SK-N-SH (cell line): ENCODE measurements at regions not wholly inside any gene's neighbourhood (a gene's known extent, or its start where the extent isn't known, plus 50 kb on each side); places are given as distances from the start of the nearest gene placed in this dataset.

Source experiments
- CTCF ChIA-PET: fragments of 300-600, 350-600 bp; formaldehyde crosslinking; extraction: SDS; loops from one replicate; lab custom pipeline; 2021; lab: Yijun Ruan, JAX
- POLR2A ChIA-PET: fragments of 350-600 bp; sonication (Branson Sonifier 250); formaldehyde crosslinking; extraction: SDS; loops from one replicate; lab custom pipeline; 2020; ENCODE audit warnings: antibody characterized with exemption, inconsistent platforms; lab: Yijun Ruan, JAX
- DNase-seq: peaks from one replicate; pipeline ENCODE4 v3.0.0; 2012
- H2AFZ ChIP-seq: fragments of 200-600 bp; sonication (generic); 2 replicates; pipeline ENCODE4 v1.8.1; 2016; ENCODE audit warnings: antibody characterized with exemption, mild to moderate bottlenecking, low read depth
- H3F3A ChIP-seq: fragments of 200-600 bp; sonication (generic); replicated peaks from 2 replicates; pipeline ENCODE3; 2016; ENCODE audit warnings: antibody characterized with exemption, mild to moderate bottlenecking; ENCODE audit not compliant: insufficient read depth
- H3K27ac ChIP-seq, 2 experiments: fragments of 200-500 bp in 1 of 2; fragments of 200-600 bp in 1 of 2; sonication (Bioruptor generic) in 1 of 2; sonication (generic), shearing (Covaris generic) in 1 of 2; 2 replicates each; pipeline versions ENCODE4 v1.5.1 to v1.6.1; 2014 to 2016; ENCODE audit warnings: low read depth in 2 of 2, inconsistent platforms in 1 of 2, low read length in 1 of 2, mild to moderate bottlenecking in 1 of 2, mixed read lengths in 1 of 2
- H3K27me3 ChIP-seq: fragments of 200-600 bp; sonication (generic), shearing (Covaris generic); 2 replicates; pipeline ENCODE4 v1.6.1; 2016; ENCODE audit warnings: mixed run types; ENCODE audit not compliant: insufficient read depth
- H3K36me3 ChIP-seq, 2 experiments: fragments of 200-500 bp in 1 of 2; fragments of 200-600 bp in 1 of 2; sonication (Bioruptor generic) in 1 of 2; sonication (generic) in 1 of 2; replicated peaks in 1 of 2; 2 replicates each; pipeline versions ENCODE3 to v1.5.1; 2014 to 2016; ENCODE audit warnings: low read length in 1 of 2, mild to moderate bottlenecking in 1 of 2; ENCODE audit not compliant: insufficient read depth in 2 of 2, control insufficient read depth in 1 of 2
- H3K4me1 ChIP-seq, 2 experiments: fragments of 200-500 bp in 1 of 2; fragments of 200-600 bp in 1 of 2; sonication (Bioruptor generic) in 1 of 2; sonication (generic), shearing (Covaris generic) in 1 of 2; 2 replicates each; pipeline versions ENCODE4 v1.5.1 to v1.6.1; 2014 to 2016; ENCODE audit warnings: low read depth in 1 of 2, low read length in 1 of 2, mixed run types in 1 of 2; ENCODE audit not compliant: insufficient read depth in 2 of 2, control insufficient read depth in 1 of 2
- H3K4me2 ChIP-seq: fragments of 200-600 bp; sonication (generic), shearing (Covaris generic); 2 replicates; pipeline ENCODE4 v1.6.1; 2017; ENCODE audit warnings: mixed run types
- H3K4me3 ChIP-seq, 2 experiments: fragments of 200-500 bp in 1 of 2; fragments of 200-600 bp in 1 of 2; sonication (Bioruptor generic) in 1 of 2; sonication (generic), shearing (Covaris generic) in 1 of 2; 2 replicates each; pipeline versions ENCODE4 v1.5.1 to v1.8.1; 2014 to 2016; ENCODE audit warnings: low read depth in 2 of 2, inconsistent platforms in 1 of 2, low read length in 1 of 2, mild to moderate bottlenecking in 1 of 2, mixed read lengths in 1 of 2, moderate library complexity in 1 of 2
- H3K79me2 ChIP-seq: fragments of 200-600 bp; sonication (generic); 2 replicates; pipeline ENCODE4 v1.8.1; 2017; ENCODE audit warnings: mild to moderate bottlenecking; ENCODE audit not compliant: insufficient read depth
- H3K9ac ChIP-seq: fragments of 200-600 bp; sonication (generic); 2 replicates; pipeline ENCODE4 v1.6.1; 2017; ENCODE audit warnings: mixed run types
- H3K9me2 ChIP-seq: fragments of 200-600 bp; sonication (generic); 2 replicates; pipeline ENCODE4 v1.6.1; 2017; ENCODE audit warnings: mixed run types
- H3K9me3 ChIP-seq: fragments of 200-600 bp; sonication (generic); 2 replicates; pipeline ENCODE4 v1.6.1; 2017; ENCODE audit warnings: mixed run types, mild to moderate bottlenecking, moderate library complexity
- H4K20me1 ChIP-seq: fragments of 200-600 bp; sonication (generic); 2 replicates; pipeline ENCODE4 v1.6.1; 2017; ENCODE audit warnings: mild to moderate bottlenecking, mixed run types; ENCODE audit not compliant: insufficient read depth
- EP300 ChIP-seq, 2 experiments: IDR thresholded peaks; 2 replicates each; pipeline versions ENCODE4 v1.4.0 to v1.6.1; 2012; ENCODE audit warnings: borderline replicate concordance in 1 of 2, low read depth in 1 of 2, low read length in 1 of 2
- FOXJ3 ChIP-seq: sonication (generic); formaldehyde crosslinking; IDR thresholded peaks from 2 replicates; pipeline ENCODE4 v1.5.1; 2020; ENCODE audit warnings: mild to moderate bottlenecking, missing genetic modification reagents
- FOXM1 ChIP-seq: IDR thresholded peaks from 2 replicates; pipeline ENCODE4 v1.4.0; 2012; ENCODE audit warnings: low read depth, mild to moderate bottlenecking
- GABPA ChIP-seq: IDR thresholded peaks from 2 replicates; pipeline ENCODE4 v1.4.0; 2012; ENCODE audit warnings: low read depth, mild to moderate bottlenecking
- GATA2 ChIP-seq: sonication (generic); formaldehyde crosslinking; IDR thresholded peaks from 2 replicates; pipeline ENCODE4 v1.5.0; 2020; ENCODE audit warnings: mild to moderate bottlenecking, missing genetic modification reagents
- JUND ChIP-seq: IDR thresholded peaks from 2 replicates; pipeline ENCODE4 v1.4.0; 2012
- NFIC ChIP-seq: IDR thresholded peaks from 2 replicates; pipeline ENCODE4 v1.4.0; 2012; ENCODE audit warnings: borderline replicate concordance
- POLR2AphosphoS5 ChIP-seq: IDR thresholded peaks from 2 replicates; pipeline ENCODE4 v1.6.1; 2012; ENCODE audit warnings: low read depth, low read length
- RFX5 ChIP-seq: IDR thresholded peaks from 2 replicates; pipeline ENCODE4 v1.6.1; 2012; ENCODE audit warnings: mild to moderate bottlenecking, improper control_type of control experiment, low read length
- RXRA ChIP-seq: IDR thresholded peaks from 2 replicates; pipeline ENCODE4 v1.4.0; 2012; ENCODE audit warnings: low read depth, mild to moderate bottlenecking, borderline replicate concordance
- WGBS: methylation state at CpG from one replicate; pipeline ENCODE4 v1.1.6; 2017; ENCODE audit warnings: low lambda C conversion rate; 5-methylcytosine and 5-hydroxymethylcytosine counted together
- TF ChIP-seq, protein P1 (sequence below): IDR thresholded peaks from 2 replicates; pipeline ENCODE4 v1.4.0; 2012; ENCODE audit warnings: low read depth
- TF ChIP-seq, protein P2 (sequence below): fragments of 150-350 bp; IDR thresholded peaks from 2 replicates; pipeline ENCODE4 v1.6.1; 2017; ENCODE audit warnings: antibody characterized with exemption, low read length, low read depth, borderline replicate concordance
- TF ChIP-seq, protein P3 (sequence below): fragments of 150-350 bp; IDR thresholded peaks from 2 replicates; pipeline ENCODE4 v1.6.1; 2016; ENCODE audit warnings: mild to moderate bottlenecking, low read depth, low read length

DNA sequence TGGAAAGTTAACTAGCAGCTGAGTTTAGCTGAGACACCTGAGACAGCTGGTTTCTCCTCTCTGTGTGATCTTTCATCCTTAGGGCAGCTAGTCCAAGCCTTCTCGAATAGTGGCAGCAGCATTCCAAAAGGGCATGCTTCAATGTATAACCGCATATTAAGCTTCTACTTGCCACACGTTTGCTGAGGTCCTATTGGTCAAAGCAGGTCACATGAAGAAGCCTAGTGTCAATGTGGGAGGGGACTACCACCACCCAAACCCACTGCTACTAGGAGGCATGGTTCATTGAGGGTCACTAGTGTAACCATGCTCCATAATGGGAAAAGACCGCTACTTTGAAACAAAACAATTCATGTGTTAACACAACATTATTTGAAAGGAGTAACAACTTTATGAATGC lies 314.9 kb upstream of the SMIM31 start:
- no peaks in the 10 kb centered on the region for H3K9me3 ChIP-seq
- no peak overlapping the region for H2AFZ ChIP-seq
- 25% methylated on average over 4 of the region's 4 CpGs for WGBS
- no peak overlapping the region for H3K4me2 ChIP-seq
- no peak overlapping the region for H3K9ac ChIP-seq
- H4K20me1 ChIP-seq = no peaks in the 10 kb centered on the region
- H3K4me1 ChIP-seq = no peaks in the 10 kb centered on the region; a peak in 1 of 4 replicates
- H3K9me2 ChIP-seq = no peaks in the 10 kb centered on the region
- H3K27me3 ChIP-seq = no peaks in the 10 kb centered on the region
- no peaks in the 10 kb centered on the region for H3F3A ChIP-seq
- no peak for DNase-seq
- H3K4me3 ChIP-seq = no peak overlapping the region
- TF ChIP-seq, protein P1, sequence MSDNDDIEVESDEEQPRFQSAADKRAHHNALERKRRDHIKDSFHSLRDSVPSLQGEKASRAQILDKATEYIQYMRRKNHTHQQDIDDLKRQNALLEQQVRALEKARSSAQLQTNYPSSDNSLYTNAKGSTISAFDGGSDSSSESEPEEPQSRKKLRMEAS = no peak
- TF ChIP-seq, protein P2, sequence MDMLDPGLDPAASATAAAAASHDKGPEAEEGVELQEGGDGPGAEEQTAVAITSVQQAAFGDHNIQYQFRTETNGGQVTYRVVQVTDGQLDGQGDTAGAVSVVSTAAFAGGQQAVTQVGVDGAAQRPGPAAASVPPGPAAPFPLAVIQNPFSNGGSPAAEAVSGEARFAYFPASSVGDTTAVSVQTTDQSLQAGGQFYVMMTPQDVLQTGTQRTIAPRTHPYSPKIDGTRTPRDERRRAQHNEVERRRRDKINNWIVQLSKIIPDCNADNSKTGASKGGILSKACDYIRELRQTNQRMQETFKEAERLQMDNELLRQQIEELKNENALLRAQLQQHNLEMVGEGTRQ = no peak
- no peak for TF ChIP-seq FOXM1
- TF ChIP-seq EP300 (IDR thresholded peaks at IDR 0.05; ENCODE audit: borderline replicate concordance in 1 of 2, low read depth in 1 of 2, low read length in 1 of 2) = no peak
- no peak for TF ChIP-seq NFIC
- no peak for TF ChIP-seq POLR2AphosphoS5
- no peak for TF ChIP-seq RXRA
- TF ChIP-seq FOXJ3 = no peak
- no peak for TF ChIP-seq RFX5
- TF ChIP-seq, all 33 proteins: peak for 0
- Histone ChIP-seq H3K36me3 (no peaks in the 10 kb centered on the region), H3K27ac (no peak overlapping the region), H3K79me2 (no peaks in the 10 kb centered on the region)
- ChIA-PET POLR2A (no interaction called here), CTCF (no interaction called here)

DNA sequence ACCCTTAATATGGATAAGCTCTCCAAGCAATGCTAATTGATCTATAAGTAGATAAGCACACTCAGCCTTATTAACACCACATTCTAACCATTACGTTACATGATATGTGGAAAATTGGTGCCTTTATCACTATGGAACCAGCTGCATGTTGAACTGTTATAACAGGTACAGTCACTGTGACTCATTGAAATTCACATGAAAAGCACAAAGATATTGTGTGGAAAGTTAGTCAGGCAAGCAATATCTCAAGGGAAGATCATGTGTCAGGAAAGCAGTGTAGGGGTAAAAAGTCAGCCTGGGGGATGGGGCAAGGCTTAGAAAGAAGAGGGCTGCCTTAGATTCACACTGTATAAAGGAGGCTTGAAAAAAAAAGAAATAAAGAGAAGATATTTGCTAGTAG lies 313.7 kb upstream of the SMIM31 start:
- Histone ChIP-seq H3K27ac (no peak overlapping the region), H2AFZ (no peak overlapping the region)
- CTCF ChIA-PET = no interaction called here

DNA sequence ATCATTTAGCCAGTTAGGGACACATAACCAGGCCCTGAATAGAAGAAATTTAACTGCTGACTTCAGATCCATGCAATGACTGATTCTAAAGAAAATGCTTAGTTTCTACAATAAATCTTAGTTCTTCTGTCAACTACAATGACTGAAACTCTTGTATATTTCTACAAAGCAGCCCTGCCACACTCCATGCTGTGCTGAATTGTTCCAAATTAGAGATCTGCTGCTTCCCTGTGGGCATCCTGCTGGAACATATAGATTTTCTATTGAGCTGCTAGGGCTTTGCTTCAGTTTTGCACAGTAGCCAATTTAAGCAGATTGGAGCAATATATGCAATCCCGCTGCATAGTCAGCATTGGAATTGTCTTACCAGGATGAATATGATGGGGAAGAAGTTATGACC lies 312.8 kb upstream of the SMIM31 start:
- DNase-seq = no peak
- H3K9me3 ChIP-seq = no peaks in the 10 kb centered on the region; the same call in 1 of the 2 replicates
- TF ChIP-seq GATA2 (CRISPR knock-in tag) (no peak), JUND (no peak)
- TF ChIP-seq, protein P3, sequence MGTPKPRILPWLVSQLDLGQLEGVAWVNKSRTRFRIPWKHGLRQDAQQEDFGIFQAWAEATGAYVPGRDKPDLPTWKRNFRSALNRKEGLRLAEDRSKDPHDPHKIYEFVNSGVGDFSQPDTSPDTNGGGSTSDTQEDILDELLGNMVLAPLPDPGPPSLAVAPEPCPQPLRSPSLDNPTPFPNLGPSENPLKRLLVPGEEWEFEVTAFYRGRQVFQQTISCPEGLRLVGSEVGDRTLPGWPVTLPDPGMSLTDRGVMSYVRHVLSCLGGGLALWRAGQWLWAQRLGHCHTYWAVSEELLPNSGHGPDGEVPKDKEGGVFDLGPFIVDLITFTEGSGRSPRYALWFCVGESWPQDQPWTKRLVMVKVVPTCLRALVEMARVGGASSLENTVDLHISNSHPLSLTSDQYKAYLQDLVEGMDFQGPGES = no peak
- no peaks in the 10 kb centered on the region for H3K36me3 ChIP-seq
- H3K4me2 ChIP-seq = no peak overlapping the region
- no peaks in the 10 kb centered on the region for H3K79me2 ChIP-seq
- 0% methylated on average over 1 of the region's 1 CpG for WGBS
- H3K27ac ChIP-seq = no peak overlapping the region
- H3K4me3 ChIP-seq = no peak overlapping the region
- H3K27me3 ChIP-seq = no peaks in the 10 kb centered on the region
- H3K9ac ChIP-seq = no peak overlapping the region
- ChIA-PET POLR2A (no interaction called here), CTCF (no interaction called here)
- H2AFZ ChIP-seq = no peak overlapping the region
- no peaks in the 10 kb centered on the region for H3K9me2 ChIP-seq
- no peaks in the 10 kb centered on the region for H4K20me1 ChIP-seq
- H3F3A ChIP-seq = no peaks in the 10 kb centered on the region
- H3K4me1 ChIP-seq = no peaks in the 10 kb centered on the region; a peak in 1 of 4 replicates

More for the DNA sequence above, 313.7 kb upstream of the SMIM31 start:
- Histone ChIP-seq H3K9ac (no peak overlapping the region), H3K36me3 (no peaks in the 10 kb centered on the region), H3K4me2 (no peak overlapping the region), H3K9me3 (no peaks in the 10 kb centered on the region), H3F3A (no peaks in the 10 kb centered on the region), H3K4me1 (no peaks in the 10 kb centered on the region; a peak in 1 of 4 replicates), H3K4me3 (no peak overlapping the region), H4K20me1 (no peaks in the 10 kb centered on the region), H3K27me3 (no peaks in the 10 kb centered on the region), H3K79me2 (no peaks in the 10 kb centered on the region), H3K9me2 (no peaks in the 10 kb centered on the region)
- POLR2A ChIA-PET = no interaction called here
- 7% methylated on average over 1 of the region's 1 CpG for WGBS
- no peak for TF ChIP-seq GABPA
- DNase-seq = no peak
